Heart left ventricle (tissue), 13 donors: ENCODE measurements at regions not wholly inside any gene's neighbourhood (a gene's known extent, or its start where the extent isn't known, plus 50 kb on each side); places are given as distances from the start of the nearest gene placed in this dataset.

ENCODE experiments used
- CTCF ChIP-seq, 12 donors: fragments of 200-600 bp; sonication (generic) in 4 of 12; IDR thresholded peaks; one replicate each; pipeline versions ENCODE4 v1.5.0 to v1.8.0; 2018 to 2022; ENCODE audit warnings: antibody characterized with exemption in 12 of 12, mild to moderate bottlenecking in 5 of 12
- POLR2A ChIP-seq, 2 donors: fragments of 450-650 bp; IDR thresholded peaks; one replicate each; pipeline ENCODE4 v1.6.1; 2017; ENCODE audit warnings: antibody characterized with exemption in 2 of 2, mild to moderate bottlenecking in 2 of 2, moderate library complexity in 2 of 2
- donor health status: ischemic (EF 13 %, LVEDD 7.1; RV severe dilation, severe dysfunction).
- donor health status: DM: no; HTN: yes; CAD: no.
- donor health status: DM: no; HTN: no; CAD: no.
- donor health status: ischemic (EF 25% LVEDD 6.9; RV normal size, moderate dysfunction).
- donor health status: ischemic (EF 25% LVEDD 5.7; RV mildly dilated, moderate dysfunction).
- donor health status: ischemic (EF 35%, LVEDD 5.7; RV mildly dilated, moderate dysfunction).
- donor health status: nonischemic (EF 11% LVEDD 7.7; RV severe dilation, severe dysfunction).
- donor health status: DM: yes; HTN: yes; CAD: no.
- donor health status: PGD.
- donor health status: ischemic (EF 29% LVEDD 5.4; RV normal size, mild dysfunction).
- donor health status: nonischemic (EF 23%, LVEDD 6.1; RV moderate dilation, normal function).

- TF ChIP-seq POLR2A (IDR thresholded peaks at IDR 0.05) (no peak), CTCF (IDR thresholded peaks at IDR 0.05) (no peak)
Observed at GRCh38 chr9:19703702-19704101, 85.1 kb downstream of the SLC24A2 start.
